ENCODE measurements at regions not wholly inside any gene's neighbourhood (a gene's known extent, or its start where the extent isn't known, plus 50 kb on each side); places are given as distances from the start of the nearest gene placed in this dataset.

GRCh38 chr6:6841571-6841970 is 253.1 kb downstream of the LY86 start:
- TF ChIP-seq CTCF (IDR thresholded peaks at IDR 0.05; ENCODE audit: low read depth, low read length, missing input control): no peak
- no peak for TF ChIP-seq YY1 (IDR thresholded peaks at IDR 0.05)
- TF ChIP-seq REST (IDR thresholded peaks at IDR 0.05): no peak
- TF ChIP-seq MAX (IDR thresholded peaks at IDR 0.05): no peak
- no peak for TF ChIP-seq RAD21 (IDR thresholded peaks at IDR 0.05)
- TF ChIP-seq TAF1 (conservative IDR thresholded peaks at IDR 0.05): no peak
- TF ChIP-seq EGR1 (IDR thresholded peaks at IDR 0.05; ENCODE audit: low read depth in 2 of 2): no peak
- no peak for TF ChIP-seq RXRA (IDR thresholded peaks at IDR 0.05)
- no peak for TF ChIP-seq HNF4G (IDR thresholded peaks at IDR 0.05)
- TF ChIP-seq ZBTB33 (IDR thresholded peaks at IDR 0.05): no peak
- TF ChIP-seq FOXA1 (IDR thresholded peaks at IDR 0.05): no peak
- TF ChIP-seq SP1 (IDR thresholded peaks at IDR 0.05): no peak
- no peak for TF ChIP-seq NR2F2 (IDR thresholded peaks at IDR 0.05)

All from liver (tissue), 3 donors.